OCI-LY7 (cell line): ENCODE measurements at regions not wholly inside any gene's neighbourhood (a gene's known extent, or its start where the extent isn't known, plus 50 kb on each side); places are given as distances from the start of the nearest gene placed in this dataset.
"Not testable (repeated sequence)": the region's sequence is repeated elsewhere in the genome, so short reads cannot be mapped to it uniquely, and the experiment has no call there.

ENCODE experiments used
- BruUV-seq: library from RNA; stranded (reverse); fragments of 400-500 nt; replicated peaks from 2 replicates; lab custom pipeline; 2021; lab: Mats Ljungman, UMichigan
- CTCF ChIA-PET: fragments of 300-600 bp; sonication (Branson Sonifier 250); formaldehyde crosslinking; loops from one replicate; lab custom pipeline; 2022; ENCODE audit warnings: antibody characterized with exemption; ENCODE audit not compliant: unreplicated experiment; lab: Charles Lee
- POLR2A ChIA-PET: fragments of 300-600 bp; sonication (Branson Sonifier 250); formaldehyde crosslinking; loops from one replicate; lab custom pipeline; 2022; ENCODE audit warnings: antibody characterized with exemption; lab: Charles Lee
- DNase-seq: peaks from one replicate; pipeline ENCODE4 v3.0.0-alpha.2; 2015; ENCODE audit warnings: low spot score
- H2AFZ ChIP-seq: fragments of 200-600 bp; sonication (generic), shearing (Covaris generic); 2 replicates; pipeline ENCODE4 v1.6.1; 2014; ENCODE audit warnings: mild to moderate bottlenecking, antibody characterized with exemption, low read length, moderate library complexity
- H3K27ac ChIP-seq: fragments of 200-600 bp; sonication (generic); 2 replicates; pipeline ENCODE4 v1.5.1; 2014; ENCODE audit warnings: mixed run types, low read depth, mild to moderate bottlenecking, moderate library complexity, low read length, inconsistent platforms; ENCODE audit not compliant: poor library complexity, severe bottlenecking
- H3K36me3 ChIP-seq: fragments of 200-600 bp; sonication (generic); 2 replicates; pipeline ENCODE4 v1.6.1; 2014; ENCODE audit warnings: mild to moderate bottlenecking, antibody characterized with exemption, low read length, moderate library complexity, mixed read lengths; ENCODE audit not compliant: insufficient read depth
- H3K4me1 ChIP-seq: fragments of 200-600 bp; sonication (generic); 2 replicates; pipeline ENCODE4 v1.5.1; 2014; ENCODE audit warnings: mild to moderate bottlenecking, low read length; ENCODE audit not compliant: insufficient read depth, poor library complexity, severe bottlenecking
- H3K4me2 ChIP-seq: fragments of 200-600 bp; sonication (generic); 2 replicates; pipeline ENCODE4 v1.6.1; 2014; ENCODE audit warnings: mild to moderate bottlenecking, low read length
- H3K4me3 ChIP-seq: fragments of 200-600 bp; sonication (generic); 2 replicates; pipeline ENCODE4 v1.5.1; 2014; ENCODE audit warnings: mild to moderate bottlenecking, low read depth, low read length; ENCODE audit not compliant: poor library complexity, severe bottlenecking
- H3K79me2 ChIP-seq: fragments of 200-600 bp; sonication (generic); 2 replicates; pipeline ENCODE4 v1.6.1; 2016; ENCODE audit warnings: low read depth, mild to moderate bottlenecking, low read length, moderate library complexity, mixed read lengths; ENCODE audit not compliant: insufficient read depth
- H3K9me2 ChIP-seq: fragments of 200-600 bp; sonication (generic); 2 replicates; pipeline ENCODE4 v1.6.1; 2016; ENCODE audit warnings: mild to moderate bottlenecking, low read length, mixed read lengths; ENCODE audit not compliant: insufficient read depth
- H3K9me3 ChIP-seq: fragments of 200-600 bp; sonication (generic); 2 replicates; pipeline ENCODE4 v1.6.1; 2014; ENCODE audit warnings: mild to moderate bottlenecking, mixed run types, low read length, mixed read lengths
- H4K20me1 ChIP-seq: fragments of 200-600 bp; sonication (generic); 2 replicates; pipeline ENCODE4 v1.6.1; 2014; ENCODE audit warnings: mild to moderate bottlenecking, antibody characterized with exemption, low read length, moderate library complexity, mixed read lengths; ENCODE audit not compliant: insufficient read depth
- CTCF ChIP-seq: fragments of 200-600 bp; sonication (generic); conservative IDR thresholded peaks from 2 replicates; pipeline ENCODE4 v1.5.1; 2014; ENCODE audit warnings: mild to moderate bottlenecking, antibody characterized with exemption, low read length, moderate library complexity, mixed read lengths
- EZH2phosphoT487 ChIP-seq: fragments of 200-600 bp; sonication (generic); IDR thresholded peaks from 2 replicates; pipeline ENCODE4 v1.6.1; 2018; ENCODE audit warnings: low read depth, borderline replicate concordance, mild to moderate bottlenecking, mixed run types, antibody characterized with exemption, low read length, moderate library complexity, mixed read lengths
- intact Hi-C: fragments of 100-400 bp; cut with micrococcal nuclease; formaldehyde crosslinking; loops from one replicate; pipeline ENCODE4 v1.10.0; 2022; ENCODE audit not compliant: unreplicated experiment

GRCh38 chr7:119281181-119281846, 991.7 kb upstream of the KCND2 start:
- Histone ChIP-seq H3K4me3 (no peak overlapping the region), H3K4me2 (no peak overlapping the region), H3K4me1 (no peaks in the 10 kb centered on the region), H3K27ac (no peak overlapping the region), H3K9me3 (no peaks in the 10 kb centered on the region), H3K9me2 (no peaks in the 10 kb centered on the region), H3K79me2 (no peaks in the 10 kb centered on the region), H2AFZ (no peak overlapping the region), H3K36me3 (no peaks in the 10 kb centered on the region), H4K20me1 (no peaks in the 10 kb centered on the region)
- intact Hi-C loops, result no loop called here
- ChIA-PET CTCF (no interaction called here), POLR2A (no interaction called here)
- DNase-seq, result no peak
- no TSS peak for BruUV-seq
- TF ChIP-seq CTCF, result no peak
- TF ChIP-seq EZH2phosphoT487, result no peak

- no TSS peak for BruUV-seq
- Histone ChIP-seq H3K79me2 (no peaks in the 10 kb centered on the region), H3K9me3 (no peaks in the 10 kb centered on the region), H3K9me2 (no peaks in the 10 kb centered on the region), H3K4me1 (no peaks in the 10 kb centered on the region), H3K27ac (no peak overlapping the region), H3K36me3 (no peaks in the 10 kb centered on the region), H3K4me3 (no peak overlapping the region), H2AFZ (no peak overlapping the region), H4K20me1 (no peaks in the 10 kb centered on the region), H3K4me2 (no peak overlapping the region)
- CTCF ChIA-PET, result no interaction called here
- no peak for DNase-seq
- intact Hi-C loops, result no loop called here
- no peak for TF ChIP-seq EZH2phosphoT487
- no peak for TF ChIP-seq CTCF
- POLR2A ChIA-PET, result no interaction called here
Observed at GRCh38 chr7:119283353-119283752, 989.6 kb upstream of the KCND2 start.

GRCh38 chr7:119288416-119288815, 984.6 kb upstream of the KCND2 start:
- Histone ChIP-seq H2AFZ (no peak overlapping the region), H3K27ac (no peak overlapping the region), H3K36me3 (no peaks in the 10 kb centered on the region), H4K20me1 (no peaks in the 10 kb centered on the region), H3K4me3 (no peak overlapping the region), H3K9me3 (no peaks in the 10 kb centered on the region), H3K9me2 (no peaks in the 10 kb centered on the region), H3K79me2 (no peaks in the 10 kb centered on the region), H3K4me1 (no peaks in the 10 kb centered on the region), H3K4me2 (no peak overlapping the region)
- no TSS peak for BruUV-seq
- DNase-seq, result no peak
- POLR2A ChIA-PET, result no interaction called here
- TF ChIP-seq CTCF, result no peak
- TF ChIP-seq EZH2phosphoT487, result no peak
- intact Hi-C loops, result no loop called here
- CTCF ChIA-PET, result no interaction called here

- POLR2A ChIA-PET, H3K4me3 ChIP-seq, H3K36me3 ChIP-seq, H3K27ac ChIP-seq, H3K4me1 ChIP-seq, H3K9me3 ChIP-seq, H3K9me2 ChIP-seq, intact Hi-C loops, H3K79me2 ChIP-seq, CTCF ChIA-PET, H4K20me1 ChIP-seq, DNase-seq, H3K4me2 ChIP-seq, BruUV-seq, H2AFZ ChIP-seq: not testable (repeated sequence)
Observed at GRCh38 chr7:119300341-119300740, 972.6 kb upstream of the KCND2 start.
